Astrocyte of the spinal cord (primary cell): ENCODE measurements at regions not wholly inside any gene's neighbourhood (a gene's known extent, or its start where the extent isn't known, plus 50 kb on each side); places are given as distances from the start of the nearest gene placed in this dataset.

ENCODE experiments used
- DNase-seq: peaks from one replicate; pipeline ENCODE4 v3.0.0; 2011; ENCODE audit warnings: low read depth, low spot score
- H3K4me3 ChIP-seq: 2 replicates; pipeline ENCODE4 v1.5.1; 2011; ENCODE audit warnings: low read depth, mild to moderate bottlenecking, low read length, moderate library complexity
- in situ Hi-C: cut with HindIII; loops from 2 replicates; pipeline ENCODE4 v1.10.0; 2017; ENCODE audit warnings: low sequenced_read_pairs
- TF ChIP-seq, protein P1 (sequence below): IDR thresholded peaks from 2 replicates; pipeline ENCODE4 v1.5.1; 2012; ENCODE audit warnings: low read depth, mild to moderate bottlenecking, low read length, inconsistent platforms

- no peak for DNase-seq
- H3K4me3 ChIP-seq = no peak overlapping the region
- TF ChIP-seq, protein P1, sequence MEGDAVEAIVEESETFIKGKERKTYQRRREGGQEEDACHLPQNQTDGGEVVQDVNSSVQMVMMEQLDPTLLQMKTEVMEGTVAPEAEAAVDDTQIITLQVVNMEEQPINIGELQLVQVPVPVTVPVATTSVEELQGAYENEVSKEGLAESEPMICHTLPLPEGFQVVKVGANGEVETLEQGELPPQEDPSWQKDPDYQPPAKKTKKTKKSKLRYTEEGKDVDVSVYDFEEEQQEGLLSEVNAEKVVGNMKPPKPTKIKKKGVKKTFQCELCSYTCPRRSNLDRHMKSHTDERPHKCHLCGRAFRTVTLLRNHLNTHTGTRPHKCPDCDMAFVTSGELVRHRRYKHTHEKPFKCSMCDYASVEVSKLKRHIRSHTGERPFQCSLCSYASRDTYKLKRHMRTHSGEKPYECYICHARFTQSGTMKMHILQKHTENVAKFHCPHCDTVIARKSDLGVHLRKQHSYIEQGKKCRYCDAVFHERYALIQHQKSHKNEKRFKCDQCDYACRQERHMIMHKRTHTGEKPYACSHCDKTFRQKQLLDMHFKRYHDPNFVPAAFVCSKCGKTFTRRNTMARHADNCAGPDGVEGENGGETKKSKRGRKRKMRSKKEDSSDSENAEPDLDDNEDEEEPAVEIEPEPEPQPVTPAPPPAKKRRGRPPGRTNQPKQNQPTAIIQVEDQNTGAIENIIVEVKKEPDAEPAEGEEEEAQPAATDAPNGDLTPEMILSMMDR = no peak
- in situ Hi-C loops = no loop called here
These were observed 55.2 kb downstream of the MAGEC2 start for GRCh38 chrX:142149919-142150318.

DNA sequence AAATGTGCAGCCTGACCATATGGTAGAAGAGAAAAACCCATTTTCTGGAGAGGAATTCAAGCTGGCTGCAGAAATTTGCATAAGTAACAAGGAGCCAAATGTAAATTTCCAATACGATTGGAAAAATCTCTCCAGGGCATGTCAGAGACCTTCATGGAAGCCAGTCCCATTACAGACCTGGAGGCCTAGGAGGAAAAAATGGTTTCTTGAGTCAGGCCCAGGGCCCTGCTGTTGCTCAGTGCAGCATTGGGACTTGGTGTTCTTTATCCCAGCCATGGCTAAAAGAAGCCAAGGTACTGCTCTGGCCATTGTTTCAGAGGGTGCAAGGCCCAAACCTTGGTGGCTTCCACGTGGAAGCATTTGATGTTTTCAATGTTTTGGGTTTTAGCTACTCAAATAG, 70.6 kb downstream of the MAGEC2 start:
- no peak overlapping the region for H3K4me3 ChIP-seq
- TF ChIP-seq, protein P1 = no peak
- no peak for DNase-seq
- in situ Hi-C loops = no loop called here

DNA sequence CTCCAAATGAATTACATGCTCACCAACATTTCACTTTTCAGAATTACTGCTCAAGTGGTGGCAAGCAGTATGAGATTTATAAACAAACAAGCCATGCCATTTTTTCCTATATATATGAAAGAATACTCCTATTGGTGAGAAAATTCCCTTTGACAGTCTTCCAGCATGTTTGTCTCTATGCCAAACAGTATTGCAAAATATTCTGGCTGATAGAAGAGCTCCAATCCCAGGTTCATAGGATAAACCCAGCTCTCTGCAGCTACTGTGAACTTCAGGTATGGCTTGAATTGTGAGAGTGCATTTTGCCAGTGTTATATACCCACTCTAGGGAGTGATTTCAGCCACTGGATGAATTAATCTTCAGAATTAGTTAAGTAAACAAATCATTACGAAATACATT, 108.8 kb downstream of the MAGEC2 start:
- no peak for DNase-seq
- in situ Hi-C loops = no loop called here
- TF ChIP-seq, protein P1 = no peak
- H3K4me3 ChIP-seq = no peak overlapping the region

GRCh38 chrX:142095651-142096245, 109.3 kb downstream of the MAGEC2 start:
- no peak overlapping the region for H3K4me3 ChIP-seq
- in situ Hi-C loops = no loop called here
- TF ChIP-seq, protein P1 = no peak
- DNase-seq = peak; percentile 2

DNA sequence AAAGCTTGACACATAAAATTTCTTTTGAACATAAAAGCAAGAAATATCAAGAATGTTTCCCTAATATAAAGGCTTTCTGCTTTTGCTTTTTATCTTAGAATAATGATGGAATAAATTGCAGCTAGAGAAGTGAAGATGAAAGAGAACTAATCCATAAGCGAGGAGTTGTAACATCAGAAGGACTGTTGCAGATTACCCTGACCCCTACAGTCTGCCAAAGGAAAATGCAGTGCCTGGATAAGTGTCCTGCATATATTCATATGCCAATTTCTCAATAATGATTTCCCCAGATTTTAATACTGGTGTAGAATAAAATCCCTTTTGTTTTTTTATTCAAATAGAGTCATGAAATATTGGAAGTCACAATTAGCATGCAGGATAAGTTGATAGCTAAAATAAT, 115.9 kb downstream of the MAGEC2 start:
- TF ChIP-seq, protein P1 = peak; percentile 48
- in situ Hi-C loops = no loop called here
- DNase-seq = peak; percentile 9
- H3K4me3 ChIP-seq = no peak overlapping the region

- peak; percentile 1 for DNase-seq
- TF ChIP-seq, protein P1 = no peak
- in situ Hi-C loops = no loop called here
- H3K4me3 ChIP-seq = no peak overlapping the region
These were observed 120.5 kb downstream of the MAGEC2 start for GRCh38 chrX:142084611-142085010.
